ENCODE measurements at regions not wholly inside any gene's neighbourhood (a gene's known extent, or its start where the extent isn't known, plus 50 kb on each side); places are given as distances from the start of the nearest gene placed in this dataset.

DNA sequence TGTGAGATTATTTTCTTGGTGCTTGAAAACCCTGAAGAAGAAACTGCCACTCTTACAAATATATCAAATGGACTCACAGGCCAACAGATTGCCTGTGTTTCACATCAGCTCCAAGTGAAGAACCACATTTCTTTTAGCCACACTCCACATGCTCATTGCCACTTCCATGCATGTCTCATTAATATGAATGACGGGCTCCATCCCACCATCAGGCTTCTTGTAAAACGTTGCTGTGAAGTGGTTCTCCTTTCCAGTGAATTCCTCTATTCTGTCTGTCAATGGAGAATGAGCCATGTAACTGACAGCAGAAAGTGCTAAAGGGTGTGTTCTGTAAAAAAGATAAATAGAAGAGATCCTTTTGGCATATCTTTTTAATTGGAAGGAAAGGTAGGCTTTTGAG is 188.2 kb upstream of the RMST start:
- DNase-seq (ENCODE audit: low read depth in 3 of 3) = no peak

DNA sequence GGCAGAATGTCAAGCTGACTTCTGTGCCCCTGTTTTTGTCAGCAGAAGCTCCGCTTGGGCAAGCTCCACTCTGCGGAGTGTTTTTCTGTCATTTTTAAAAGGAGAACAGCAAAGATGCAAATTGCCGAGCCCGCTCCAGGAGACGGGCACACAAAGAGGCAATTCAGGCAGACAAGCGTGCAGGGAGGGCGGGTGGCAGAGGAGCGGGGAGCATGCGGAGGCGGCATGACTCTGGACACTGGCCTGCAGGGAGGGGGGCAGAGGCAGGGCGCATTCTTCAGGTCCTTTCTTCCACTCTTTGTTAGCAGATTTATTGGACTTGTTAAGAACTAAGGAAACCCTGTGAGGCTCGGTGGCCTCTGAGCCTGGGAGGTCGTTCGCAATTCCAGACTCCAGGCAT is 187.3 kb upstream of the RMST start:
- DNase-seq (ENCODE audit: low read depth in 3 of 3) = no peak

DNA sequence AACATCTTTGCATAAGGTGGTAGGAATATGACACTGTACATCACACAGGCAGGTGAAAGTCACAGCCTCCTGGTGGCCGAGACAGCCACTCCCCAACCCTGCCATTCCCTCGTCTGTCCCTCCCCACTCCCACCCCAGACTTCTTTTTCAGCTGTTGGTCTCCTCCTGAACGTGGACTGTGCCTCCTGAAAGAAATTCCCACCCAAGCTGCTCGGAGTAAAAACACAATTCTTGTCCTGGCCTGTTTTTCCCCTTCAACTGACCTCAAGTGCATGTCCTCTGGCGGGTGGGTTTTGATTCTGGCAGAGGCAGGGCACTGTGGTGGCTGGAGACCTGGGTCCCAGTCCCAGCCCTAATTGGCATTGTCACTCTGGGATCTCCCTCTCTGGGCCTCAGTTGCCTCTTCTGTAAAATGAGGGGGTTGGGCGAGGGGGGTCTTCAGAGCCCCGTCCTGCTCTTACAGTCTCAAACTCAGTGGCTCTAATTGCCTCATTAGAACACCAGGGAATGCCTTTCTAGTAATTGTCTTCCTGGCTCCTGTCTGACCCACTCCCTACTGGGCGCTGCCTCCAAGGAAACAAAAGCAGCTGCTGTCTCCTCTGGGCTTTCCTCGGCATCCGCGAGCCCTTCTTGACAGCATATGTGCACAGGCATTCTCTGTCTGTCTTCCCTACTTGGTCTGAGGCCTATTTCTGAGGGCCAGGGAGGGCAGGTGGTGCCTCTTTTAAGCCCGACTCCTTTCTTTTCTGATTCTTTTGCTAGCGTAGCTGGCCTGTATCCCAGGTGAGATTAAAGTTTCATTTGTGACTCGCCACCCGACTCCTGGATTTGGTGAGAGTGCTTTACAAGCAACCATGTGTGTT is 186.6 kb upstream of the RMST start:
- DNase-seq (ENCODE audit: low read depth in 3 of 3) = no peak

DNA sequence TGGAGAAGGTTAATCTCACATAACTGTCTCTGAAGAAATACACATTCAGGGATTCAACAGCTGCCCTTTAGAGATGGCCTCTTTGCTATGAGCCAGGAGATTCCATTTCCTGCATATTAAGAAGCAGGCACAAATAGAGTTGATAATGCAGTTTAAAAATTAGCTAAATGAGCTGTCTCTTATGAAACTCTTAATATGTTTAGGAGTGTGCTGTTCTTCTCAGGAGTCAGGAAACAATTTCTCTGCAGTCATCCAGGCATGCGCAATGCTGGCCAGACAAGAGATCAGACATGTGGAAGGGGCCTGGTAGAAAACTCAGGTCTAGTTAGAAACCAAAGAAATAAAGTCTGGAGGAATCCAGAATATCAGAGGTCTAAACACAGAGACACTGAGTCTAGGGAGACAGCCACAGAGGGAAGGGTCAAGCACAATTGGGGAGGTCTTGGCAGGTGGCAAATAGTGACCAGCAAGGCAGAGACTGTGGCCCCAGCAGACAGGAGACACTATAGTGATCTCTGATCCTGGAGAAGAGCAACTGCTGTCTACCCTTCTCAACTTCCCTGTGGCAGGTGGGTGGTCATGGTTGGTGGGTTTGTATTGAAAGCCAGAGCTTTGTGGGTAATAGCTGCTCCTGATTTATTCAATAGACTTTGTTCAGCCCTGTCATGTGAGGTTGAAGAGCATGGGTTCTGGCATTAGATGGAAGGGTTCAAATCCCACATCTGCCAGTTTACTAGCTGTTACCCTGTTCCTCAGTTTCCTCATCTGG is 185.8 kb upstream of the RMST start:
- no peak for DNase-seq (ENCODE audit: low read depth in 3 of 3)

DNA sequence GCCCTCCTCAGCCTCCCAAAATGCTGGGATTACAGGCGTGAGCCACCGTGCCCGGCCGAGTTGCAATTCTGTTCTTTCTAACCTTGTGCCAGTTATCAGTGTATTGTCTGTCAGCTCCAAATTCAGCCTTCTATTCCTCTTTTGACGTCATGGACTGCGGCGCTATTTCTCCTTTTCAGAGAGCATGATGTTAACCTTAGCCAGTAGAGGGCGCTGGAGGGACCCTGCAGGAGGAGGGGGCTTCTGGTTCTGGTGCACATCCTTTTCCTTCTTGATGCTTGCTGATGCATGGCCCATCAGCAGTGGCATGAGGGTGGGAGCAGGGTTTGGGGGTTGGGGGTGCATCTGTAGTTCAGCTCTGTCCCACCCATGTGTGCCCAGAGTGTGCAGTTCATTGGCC is 179.3 kb upstream of the RMST start:
- no peak for DNase-seq (ENCODE audit: low read depth in 3 of 3)

DNA sequence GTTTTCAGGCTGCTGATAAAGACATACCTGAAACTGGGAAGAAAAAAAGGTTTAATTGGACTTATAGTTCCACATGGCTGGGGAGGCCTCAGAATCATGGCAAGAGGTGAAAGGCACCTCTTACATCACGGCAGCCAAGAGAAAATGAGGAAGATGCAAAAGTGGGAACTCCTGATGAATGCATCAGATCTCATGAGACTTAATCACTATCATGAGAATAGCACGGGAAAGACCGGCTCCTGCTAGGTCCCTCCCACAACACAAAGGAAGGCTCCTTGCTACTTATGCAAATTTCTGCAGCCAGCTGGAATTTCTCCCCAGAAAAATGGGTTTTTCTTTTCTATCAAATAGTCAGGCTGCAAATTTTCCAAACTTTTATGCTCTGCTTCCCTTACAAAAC is 174.1 kb upstream of the RMST start:
- DNase-seq (ENCODE audit: low read depth in 3 of 3) = no peak

DNA sequence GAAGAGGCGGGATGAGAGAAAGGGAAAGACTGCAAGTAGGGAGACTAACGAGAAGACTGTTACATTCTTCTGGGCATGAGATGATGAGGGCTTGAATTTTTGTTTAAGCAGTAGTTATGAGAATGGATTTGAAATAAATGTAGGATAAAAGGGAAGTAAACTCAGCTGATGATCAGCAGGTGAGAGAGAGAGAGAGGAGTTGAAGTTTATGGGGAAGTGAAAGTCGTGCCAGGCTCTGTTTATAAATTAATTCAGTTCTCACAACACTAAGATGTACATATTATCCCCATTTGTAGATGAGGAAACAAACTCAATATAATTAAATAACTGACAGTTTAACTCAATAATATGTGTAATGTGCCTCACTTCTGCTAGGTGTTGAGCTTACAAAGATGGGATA is 170.0 kb upstream of the RMST start:
- no peak for DNase-seq (ENCODE audit: low read depth in 3 of 3)

DNA sequence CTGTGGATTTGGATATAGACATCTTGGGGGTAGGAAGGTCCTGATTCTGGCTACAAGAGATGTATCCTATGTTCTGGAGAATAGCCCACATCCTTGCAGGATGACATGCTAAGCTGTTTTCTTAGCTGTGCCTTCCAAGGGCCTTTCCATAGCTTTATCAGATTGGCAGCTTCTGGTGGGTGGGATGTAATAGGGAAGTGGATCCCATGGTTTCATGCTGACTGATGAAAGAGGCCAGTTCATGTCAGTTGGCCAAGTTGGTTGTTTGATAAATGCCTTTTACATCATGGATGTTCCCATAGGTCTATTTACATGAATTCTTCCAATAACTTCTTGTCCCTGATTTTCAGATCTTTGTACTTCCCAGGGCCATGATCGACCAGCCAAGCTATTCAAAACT is 169.1 kb upstream of the RMST start:
- no peak for DNase-seq (ENCODE audit: low read depth in 3 of 3)

DNA sequence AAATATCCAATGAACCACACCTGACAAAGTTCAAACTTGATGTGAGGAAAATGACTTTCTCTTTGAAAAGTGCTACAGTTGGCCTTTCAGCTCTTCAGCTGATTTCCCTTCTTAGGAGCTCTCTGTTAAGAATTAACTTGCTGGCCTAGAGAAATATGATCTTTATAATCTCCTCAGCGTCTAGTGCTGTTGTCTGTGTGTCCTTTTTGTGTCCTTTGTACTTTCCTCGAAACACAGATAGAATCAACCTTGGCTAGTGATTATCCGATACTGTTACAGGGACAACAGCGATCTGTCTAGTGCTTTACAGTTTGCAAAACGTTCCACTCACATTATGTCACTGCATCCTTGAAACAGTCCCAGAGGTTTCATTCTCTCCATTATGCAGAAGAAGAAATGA is 162.8 kb upstream of the RMST start:
- no peak for DNase-seq (ENCODE audit: low read depth in 3 of 3)

DNA sequence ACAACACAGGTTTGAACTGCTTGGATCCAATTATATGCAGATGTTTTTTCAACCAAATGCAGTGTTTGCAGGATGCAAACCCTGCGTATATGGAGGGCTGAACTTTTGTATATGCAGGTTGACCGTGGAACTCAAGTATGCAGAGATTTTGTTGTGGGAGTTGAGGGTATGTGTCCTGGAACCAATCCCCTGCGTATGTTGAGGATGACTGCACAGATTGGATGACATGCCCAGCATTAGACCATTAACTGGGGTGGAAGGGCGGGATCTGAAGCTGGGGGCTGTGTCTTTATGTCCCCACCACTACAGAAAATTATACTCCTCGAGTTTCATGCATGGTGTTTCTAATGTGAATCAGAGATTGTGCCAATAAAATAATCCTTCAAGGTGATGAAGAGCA is 162.2 kb upstream of the RMST start:
- DNase-seq (ENCODE audit: low read depth in 3 of 3) = no peak

DNA sequence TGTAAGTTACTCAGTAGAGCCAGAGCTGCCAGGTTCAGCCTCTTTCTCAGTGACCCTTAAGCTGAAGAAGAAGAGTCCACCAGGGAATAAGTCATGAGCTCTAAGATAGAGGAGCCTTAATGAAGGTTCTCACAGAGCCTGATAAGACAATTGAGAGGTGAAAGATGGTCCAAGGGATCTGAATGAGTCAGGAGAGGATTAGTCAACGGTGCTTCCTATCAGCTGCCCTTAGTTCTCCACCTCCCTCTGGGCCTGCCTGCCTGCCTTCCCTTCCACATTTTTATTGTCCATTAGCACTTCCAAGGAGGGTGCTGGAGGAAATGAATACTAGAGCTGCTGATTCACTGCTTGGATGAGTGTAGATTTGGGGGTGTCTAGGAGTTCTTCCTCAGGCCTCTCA is 161.7 kb upstream of the RMST start:
- DNase-seq (ENCODE audit: low read depth in 3 of 3) = no peak

DNA sequence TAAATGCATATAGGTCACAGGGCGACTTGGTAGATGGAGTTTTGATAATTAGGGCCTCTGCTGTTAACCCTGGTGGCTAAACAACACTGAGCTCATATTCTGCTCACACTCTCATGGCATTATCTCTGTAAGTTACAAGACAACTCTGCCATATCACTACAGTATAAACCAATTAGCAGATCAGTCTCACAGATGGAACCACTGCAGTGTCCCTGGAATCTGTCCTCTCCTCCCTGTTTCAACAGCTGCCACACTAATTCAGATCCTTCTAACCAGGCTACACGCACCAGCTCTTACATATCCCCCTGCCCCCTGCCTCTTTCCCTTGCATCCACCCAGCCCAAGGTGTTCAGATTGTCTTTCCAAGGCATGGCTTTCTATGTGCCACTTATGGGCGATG is 161.0 kb upstream of the RMST start:
- no peak for DNase-seq (ENCODE audit: low read depth in 3 of 3)

DNA sequence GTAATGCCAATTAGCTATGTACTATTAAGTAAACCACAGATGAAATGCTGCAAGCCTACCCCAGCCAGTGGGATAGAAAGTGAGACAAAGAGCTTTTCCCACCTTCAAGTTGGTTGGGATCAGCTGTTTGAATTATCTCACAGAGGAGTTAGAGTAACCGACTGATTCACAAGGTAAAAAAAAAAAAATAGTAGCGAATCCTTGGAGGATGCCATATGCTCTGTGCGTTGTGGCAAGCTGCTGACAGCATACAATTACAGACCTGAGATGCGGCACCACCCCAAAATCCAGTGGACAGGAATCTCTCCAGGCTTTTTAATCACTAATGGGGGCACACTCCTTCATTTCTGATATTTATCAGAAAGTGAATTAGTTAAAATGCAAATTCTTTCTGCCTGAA is 157.0 kb upstream of the RMST start:
- no peak for DNase-seq (ENCODE audit: low read depth in 3 of 3)

DNA sequence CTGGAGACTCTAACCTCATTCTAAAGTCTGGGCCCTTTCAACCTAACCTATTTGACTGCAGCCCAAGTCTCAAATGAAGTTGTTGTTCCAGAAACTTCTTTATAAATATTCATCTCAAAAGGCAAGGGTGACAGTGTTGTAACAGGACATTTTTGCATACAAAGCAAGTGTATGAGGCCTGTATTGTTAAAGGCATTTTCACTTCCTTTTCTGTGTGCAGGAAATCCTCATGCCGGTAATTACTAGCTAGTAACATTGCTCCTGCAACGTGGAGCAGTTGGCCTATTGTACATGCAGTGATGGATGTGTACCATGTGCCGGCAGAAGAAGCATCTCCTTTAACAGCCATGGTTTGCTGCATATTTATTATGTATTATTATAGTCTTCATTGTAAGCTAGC is 156.5 kb upstream of the RMST start:
- no peak for DNase-seq (ENCODE audit: low read depth in 3 of 3)

DNA sequence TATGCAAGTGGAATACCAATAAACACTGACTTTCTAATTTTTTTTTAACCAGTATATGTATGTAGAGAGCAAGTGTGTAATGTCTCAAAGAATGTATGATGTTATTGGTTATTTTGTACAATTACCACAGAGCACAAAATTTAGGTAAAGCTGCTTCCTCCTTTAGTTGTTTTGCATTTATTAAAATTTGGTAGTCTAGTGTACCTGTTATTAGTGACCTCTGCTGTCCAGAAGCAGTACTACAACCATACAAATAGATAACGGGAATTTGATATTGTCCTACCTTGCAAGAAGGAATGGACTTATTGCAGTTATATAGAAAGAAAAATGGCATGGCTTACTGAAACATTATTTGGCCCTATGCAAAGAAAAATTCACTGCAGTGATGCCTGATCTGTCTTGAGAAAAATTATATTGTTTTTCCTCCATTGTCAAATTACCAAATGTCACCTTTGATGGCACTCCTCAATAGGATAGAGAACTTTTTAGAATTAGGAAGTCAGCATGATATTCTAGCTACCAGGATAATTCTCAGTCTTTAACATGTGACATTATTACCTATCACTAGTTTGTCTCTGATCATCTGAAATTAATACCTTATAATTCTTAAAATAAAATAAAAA is 153.9 kb upstream of the RMST start:
- DNase-seq (ENCODE audit: low read depth in 3 of 3) = no peak

DNA sequence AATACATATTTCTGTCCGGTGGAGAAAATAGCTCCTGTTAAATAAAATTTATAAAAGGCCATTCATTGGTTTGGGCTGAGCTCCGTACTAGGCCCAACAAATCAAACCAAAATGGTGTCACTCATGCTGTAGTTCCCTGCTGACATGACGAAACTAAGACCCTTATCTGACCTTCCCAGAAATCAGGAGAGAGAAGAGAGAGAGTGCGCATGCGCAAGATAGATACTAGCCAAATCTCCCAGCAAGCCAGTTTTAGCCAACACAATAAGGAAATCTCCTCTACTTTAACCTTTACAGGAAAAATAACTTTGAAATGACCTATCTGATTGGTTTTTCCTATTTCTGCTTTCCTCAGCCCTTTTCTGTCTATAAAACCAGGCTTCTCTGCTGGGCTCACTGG is 152.7 kb upstream of the RMST start:
- DNase-seq (ENCODE audit: low read depth in 3 of 3) = no peak

DNA sequence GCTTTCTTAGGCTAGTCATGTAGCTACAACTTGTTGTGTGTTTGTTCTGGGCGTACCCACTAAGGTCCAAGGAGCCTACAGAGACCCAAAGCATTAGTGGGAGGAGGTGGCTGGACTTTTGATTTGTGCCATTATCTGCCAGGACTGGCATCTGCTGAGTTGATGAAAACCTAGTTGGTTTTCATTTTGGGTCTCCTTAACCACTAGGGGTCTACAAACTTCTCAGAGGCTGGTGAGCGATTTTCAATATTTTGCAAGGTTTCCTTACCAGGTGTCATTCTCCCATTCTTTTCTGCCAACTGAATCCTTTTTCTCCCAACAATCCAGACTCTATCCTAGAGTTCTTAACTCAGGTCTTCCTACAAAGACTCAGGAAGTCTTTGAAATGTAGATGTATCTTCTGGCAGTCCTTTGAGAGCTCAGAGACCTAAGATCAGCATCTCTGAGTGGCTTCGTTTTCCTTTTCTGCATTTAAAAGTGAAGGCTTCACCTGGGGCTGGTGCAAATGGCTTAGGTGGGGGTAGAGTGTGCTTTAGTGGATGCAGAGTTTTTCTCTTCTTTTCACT is 150.0 kb upstream of the RMST start:
- no peak for DNase-seq (ENCODE audit: low read depth in 3 of 3)

DNA sequence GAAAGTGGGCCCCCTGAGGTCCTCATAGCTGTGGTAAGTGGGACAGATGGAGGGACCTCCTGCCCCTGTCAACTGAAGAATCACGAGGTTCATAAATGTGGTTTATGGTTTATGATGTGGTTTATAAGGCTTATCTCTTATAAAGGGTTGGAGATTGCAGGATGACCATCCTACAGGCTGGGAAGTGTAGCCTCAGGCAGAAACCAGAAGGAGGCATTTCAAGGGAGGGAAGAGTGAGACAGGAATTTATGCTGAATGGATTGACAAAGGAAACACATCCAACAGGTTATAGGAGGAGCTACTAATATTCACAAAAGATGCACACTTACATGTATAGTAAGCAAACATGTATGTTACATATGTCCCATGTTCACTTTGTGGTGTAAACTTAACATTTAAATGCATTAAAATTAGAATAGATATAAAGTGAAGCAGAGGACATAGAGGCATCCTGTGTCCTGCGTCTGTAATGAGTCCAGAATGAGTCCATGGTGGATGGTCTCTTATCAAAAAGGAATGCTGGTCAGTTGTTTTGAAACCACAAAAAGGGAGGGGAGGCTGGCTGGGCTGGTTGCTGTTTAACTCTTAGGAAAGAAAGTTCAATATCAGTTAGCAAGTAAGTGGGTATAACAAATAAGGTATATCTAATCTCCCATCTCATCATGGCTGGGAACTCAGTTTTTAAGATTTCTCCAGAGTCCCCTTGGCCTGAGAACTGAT is 149.0 kb upstream of the RMST start:
- DNase-seq (ENCODE audit: low read depth in 3 of 3) = no peak

DNA sequence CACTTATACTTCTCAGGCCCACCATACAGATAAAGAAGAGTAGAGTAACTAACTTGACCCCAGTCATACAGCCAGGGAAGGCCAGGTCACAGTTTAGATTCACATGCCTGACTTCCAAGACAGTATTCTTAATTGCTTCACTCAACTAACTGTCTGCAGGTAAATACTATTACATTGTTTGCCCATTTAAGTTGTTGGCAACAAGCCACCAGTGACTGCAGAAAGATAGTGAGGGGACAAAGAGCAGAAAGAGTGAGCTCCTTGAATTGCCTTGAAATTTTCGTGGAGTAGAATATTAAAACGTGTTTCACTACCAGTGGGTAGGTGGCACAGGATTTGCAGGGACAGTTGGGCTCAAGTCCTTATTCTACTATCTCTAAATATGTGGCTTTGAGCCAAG is 146.3 kb upstream of the RMST start:
- DNase-seq (ENCODE audit: low read depth in 3 of 3) = no peak

DNA sequence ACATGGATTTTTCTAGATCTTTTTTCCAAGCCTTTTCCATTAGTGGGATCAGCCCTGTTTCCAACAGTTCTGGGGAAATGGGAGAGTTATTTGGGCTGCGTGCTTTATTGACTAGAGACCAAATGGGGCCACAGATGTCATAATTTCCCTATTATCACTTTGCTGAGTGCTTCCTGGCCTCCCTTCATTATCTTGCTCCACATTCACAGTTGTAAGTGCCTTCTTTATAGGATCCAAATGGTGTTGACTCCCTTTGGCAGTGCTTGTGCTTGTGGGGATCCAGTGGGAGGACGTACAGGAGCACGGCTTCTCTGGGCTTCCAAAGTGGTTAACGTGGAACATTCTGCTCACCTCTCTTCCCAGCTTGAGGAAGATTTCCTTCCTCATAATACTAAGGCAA is 141.0 kb upstream of the RMST start:
- no peak for DNase-seq (ENCODE audit: low read depth in 3 of 3)

DNA sequence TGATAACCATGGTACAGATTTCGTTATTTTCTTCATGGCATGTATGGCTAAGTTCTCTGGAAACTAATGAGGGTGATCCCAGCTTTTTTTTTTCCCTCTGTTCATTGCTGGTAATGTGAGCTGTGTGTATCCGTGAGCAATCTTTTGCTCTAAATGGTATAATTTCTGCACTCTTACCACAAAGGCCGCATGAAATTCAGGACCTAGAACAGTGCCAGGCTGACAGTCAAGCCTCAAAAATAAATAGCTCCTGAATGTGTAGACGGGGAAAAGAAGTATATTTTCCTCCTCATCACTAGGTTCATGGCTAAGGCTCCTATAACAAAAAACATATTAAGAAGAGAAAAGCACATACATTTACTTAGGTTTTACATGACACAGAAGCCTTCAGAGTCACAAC is 140.2 kb upstream of the RMST start:
- no peak for DNase-seq (ENCODE audit: low read depth in 3 of 3)

DNA sequence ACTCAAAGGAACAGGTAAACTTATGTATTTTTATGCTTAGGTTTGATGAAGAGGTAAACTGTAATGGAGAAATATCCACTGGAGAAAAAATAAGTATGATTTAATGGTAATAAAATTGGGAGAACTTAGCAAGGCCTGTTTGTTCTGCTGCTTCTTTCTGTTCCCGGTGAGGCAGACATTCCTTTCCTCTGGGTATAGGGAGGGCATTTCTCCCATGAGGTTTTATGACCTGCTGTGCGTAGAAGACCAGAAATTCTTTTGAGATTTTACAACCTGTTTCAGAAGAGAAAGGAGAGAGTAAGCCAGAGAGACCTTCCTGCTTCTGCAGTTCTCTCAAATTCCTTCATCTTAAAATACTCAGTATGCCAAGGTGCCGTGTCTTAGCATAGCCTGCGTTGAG is 139.4 kb upstream of the RMST start:
- no peak for DNase-seq (ENCODE audit: low read depth in 3 of 3)
